ENCODE measurements at regions not wholly inside any gene's neighbourhood (a gene's known extent, or its start where the extent isn't known, plus 50 kb on each side); places are given as distances from the start of the nearest gene placed in this dataset.

- Mint-ChIP-seq H3K36me3 (ENCODE audit: insufficient read depth) (no peaks in the 10 kb centered on the region), H3K4me3 (no peak overlapping the region), H3K27ac (no peak overlapping the region), H3K4me1 (ENCODE audit: low read depth in 2 of 2) (no peaks in the 10 kb centered on the region), H3K27me3 (peaks cover 0 to 2% of the 10 kb centered on the region in 2 donors), H3K9me3 (no peaks in the 10 kb centered on the region)
- DNase-seq = no peak
- no peak for ATAC-seq (replicated peaks)
Measured at GRCh38 chr5:122697191-122697590, 77.7 kb upstream of the SNX2 start.

DNA sequence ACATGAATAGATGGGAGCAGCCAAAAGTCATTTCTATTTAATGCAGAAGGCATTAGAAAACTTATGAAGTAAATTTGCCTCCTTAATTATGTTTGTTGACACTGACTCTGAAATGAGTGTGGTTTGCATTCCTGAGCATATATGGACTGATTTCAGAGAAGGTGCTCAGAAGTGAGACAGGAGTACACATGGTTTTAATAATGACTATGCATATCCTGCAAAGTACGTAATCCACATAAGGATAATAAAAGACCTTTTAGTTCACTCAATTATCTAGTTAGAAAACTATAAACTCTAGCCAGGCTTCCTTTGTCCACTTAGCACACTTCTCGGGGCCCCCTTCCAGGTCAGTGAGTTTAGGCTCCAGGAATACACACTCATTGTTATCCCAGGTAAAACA, 75.7 kb upstream of the SNX2 start:
- no peak for DNase-seq
- Mint-ChIP-seq H3K4me1 (ENCODE audit: low read depth in 2 of 2) (no peaks in the 10 kb centered on the region), H3K27me3 (peaks cover 0 to 10% of the 10 kb centered on the region in 2 donors), H3K36me3 (ENCODE audit: insufficient read depth) (no peaks in the 10 kb centered on the region), H3K27ac (no peak overlapping the region), H3K9me3 (no peaks in the 10 kb centered on the region), H3K4me3 (no peak overlapping the region)
- ATAC-seq (replicated peaks) = no peak

GRCh38 chr5:122701640-122702523, 73.0 kb upstream of the SNX2 start:
- no peaks in the 10 kb centered on the region for H3K9me3 Mint-ChIP-seq
- DNase-seq = no peak
- ATAC-seq (replicated peaks) = peak; percentile 63
- no peak overlapping the region for H3K27ac Mint-ChIP-seq
- peaks cover 0 to 10% of the 10 kb centered on the region in 2 donors for H3K27me3 Mint-ChIP-seq
- no peak overlapping the region for H3K4me3 Mint-ChIP-seq
- no peaks in the 10 kb centered on the region for H3K4me1 Mint-ChIP-seq (ENCODE audit: low read depth in 2 of 2)
- H3K36me3 Mint-ChIP-seq (ENCODE audit: insufficient read depth) = no peaks in the 10 kb centered on the region

DNA sequence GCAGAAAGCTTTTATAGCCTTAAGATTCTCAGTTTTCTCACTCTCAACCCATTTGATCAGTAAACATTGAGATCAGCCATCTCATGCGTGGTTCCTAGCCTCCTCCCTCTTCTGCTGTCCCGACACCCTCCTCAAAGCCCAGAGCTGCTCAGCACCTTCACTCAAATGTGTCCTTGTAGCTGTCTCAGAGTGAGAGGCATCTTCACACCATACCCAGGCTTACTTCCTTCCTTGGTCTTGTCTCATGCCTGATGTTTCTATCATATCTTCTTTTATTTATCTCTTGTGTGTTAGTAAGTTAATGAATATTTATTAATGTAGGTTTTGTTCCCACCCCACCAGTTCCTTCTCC, 72.4 kb upstream of the SNX2 start:
- peaks cover 0 to 10% of the 10 kb centered on the region in 2 donors for H3K27me3 Mint-ChIP-seq
- H3K4me3 Mint-ChIP-seq = no peak overlapping the region
- H3K4me1 Mint-ChIP-seq (ENCODE audit: low read depth in 2 of 2) = no peaks in the 10 kb centered on the region
- H3K9me3 Mint-ChIP-seq = no peaks in the 10 kb centered on the region
- H3K27ac Mint-ChIP-seq = no peak overlapping the region
- ATAC-seq (replicated peaks) (peak; percentile 39), DNase-seq (no peak)
- H3K36me3 Mint-ChIP-seq (ENCODE audit: insufficient read depth) = no peaks in the 10 kb centered on the region

DNA sequence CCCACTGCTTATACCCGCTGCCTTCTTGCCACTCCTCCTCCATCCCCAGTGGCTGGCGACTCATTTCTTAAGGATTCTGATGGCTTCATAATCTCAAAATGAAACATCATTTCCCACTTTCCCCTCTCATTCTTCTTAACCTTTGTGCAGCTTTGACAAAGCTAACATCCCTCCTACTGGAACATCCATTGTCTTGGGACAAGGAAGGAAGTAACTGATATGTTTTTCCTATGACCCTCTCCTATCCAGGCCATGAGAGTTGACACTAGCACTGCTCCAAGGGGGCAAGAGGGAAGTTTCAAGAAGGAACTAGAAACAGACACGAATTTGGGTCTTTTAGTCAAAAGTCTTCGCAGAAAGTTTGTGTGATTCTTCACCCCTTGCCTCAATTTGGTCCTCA, 71.7 kb upstream of the SNX2 start:
- H3K9me3 Mint-ChIP-seq = no peaks in the 10 kb centered on the region

DNA sequence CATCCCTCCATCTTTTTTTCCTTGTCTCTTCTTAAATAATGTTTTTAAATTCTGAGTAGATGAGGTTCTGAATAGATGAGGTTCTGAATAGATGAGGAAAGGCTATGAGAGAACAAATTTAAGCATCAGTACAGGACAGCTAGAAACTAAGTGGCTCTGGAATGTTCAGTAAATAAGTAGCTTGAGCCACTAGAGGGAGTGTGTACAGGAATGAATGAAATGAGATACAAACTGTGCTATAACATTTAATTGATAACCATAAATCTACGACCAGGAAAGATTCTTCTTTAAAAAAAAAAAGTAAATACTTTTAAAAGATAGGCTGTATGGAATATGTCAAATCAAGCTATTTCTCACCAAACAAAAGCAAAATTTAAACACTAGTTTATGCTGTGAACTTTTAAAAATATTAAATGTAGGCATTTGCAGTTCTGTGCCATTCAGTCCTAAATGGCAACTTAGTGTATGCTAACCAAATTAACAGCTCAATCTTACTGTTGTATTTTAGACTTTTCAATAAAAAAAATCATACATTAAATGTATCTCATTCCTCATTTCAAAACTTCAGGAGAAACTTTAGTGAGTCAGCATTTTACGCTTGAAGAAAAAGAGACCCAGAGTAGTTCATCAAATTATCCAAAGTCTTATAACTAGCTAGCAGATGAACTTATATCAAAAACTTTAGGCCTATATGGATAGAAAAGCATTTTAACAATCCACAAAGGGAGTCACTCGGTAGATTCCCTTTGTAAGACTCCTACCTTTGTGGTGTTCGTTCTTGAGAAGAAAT, 70.4 kb upstream of the SNX2 start:
- no peak overlapping the region for H3K4me3 Mint-ChIP-seq
- no peaks in the 10 kb centered on the region for H3K36me3 Mint-ChIP-seq (ENCODE audit: insufficient read depth)
- H3K9me3 Mint-ChIP-seq = no peaks in the 10 kb centered on the region
- H3K27me3 Mint-ChIP-seq = peaks cover 0 to 10% of the 10 kb centered on the region in 2 donors
- no peak overlapping the region for H3K27ac Mint-ChIP-seq
- no peaks in the 10 kb centered on the region for H3K4me1 Mint-ChIP-seq (ENCODE audit: low read depth in 2 of 2)
- no peak for DNase-seq
- ATAC-seq (replicated peaks) = no peak

More for the DNA sequence above, 71.7 kb upstream of the SNX2 start:
- Mint-ChIP-seq H3K4me1 (ENCODE audit: low read depth in 2 of 2) (no peaks in the 10 kb centered on the region), H3K4me3 (no peak overlapping the region), H3K27ac (no peak overlapping the region), H3K36me3 (ENCODE audit: insufficient read depth) (no peaks in the 10 kb centered on the region), H3K27me3 (peaks cover 0 to 10% of the 10 kb centered on the region in 2 donors)
- no peak for ATAC-seq (replicated peaks)
- no peak for DNase-seq

DNA sequence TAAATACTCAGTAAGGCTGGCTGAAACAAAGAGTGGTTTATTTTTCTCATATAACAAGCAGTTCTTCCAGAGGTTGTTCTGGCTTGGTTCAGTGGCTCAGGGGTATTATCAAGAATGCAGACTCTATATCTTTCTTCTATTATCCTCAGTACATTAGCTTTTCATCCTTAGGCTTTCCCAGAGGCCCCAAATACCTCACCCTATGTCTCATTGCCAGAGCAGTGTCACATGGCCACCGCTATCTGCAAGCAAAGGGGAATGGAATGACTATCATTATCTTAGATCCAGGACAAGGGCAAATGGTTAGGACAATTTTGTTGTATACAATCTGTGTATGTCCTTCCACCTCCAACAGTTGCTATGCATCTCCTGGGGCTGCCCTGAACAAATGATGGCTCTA, 69.0 kb upstream of the SNX2 start:
- no peak overlapping the region for H3K27ac Mint-ChIP-seq
- no peak overlapping the region for H3K4me3 Mint-ChIP-seq
- no peak for DNase-seq
- no peaks in the 10 kb centered on the region for H3K9me3 Mint-ChIP-seq
- ATAC-seq (replicated peaks) = no peak
- no peaks in the 10 kb centered on the region for H3K36me3 Mint-ChIP-seq (ENCODE audit: insufficient read depth)
- peaks cover 0 to 10% of the 10 kb centered on the region in 2 donors for H3K27me3 Mint-ChIP-seq
- no peaks in the 10 kb centered on the region for H3K4me1 Mint-ChIP-seq (ENCODE audit: low read depth in 2 of 2)

- Mint-ChIP-seq H3K9me3 (no peaks in the 10 kb centered on the region), H3K4me1 (ENCODE audit: low read depth in 2 of 2) (no peaks in the 10 kb centered on the region), H3K27ac (no peak overlapping the region), H3K36me3 (ENCODE audit: insufficient read depth) (no peaks in the 10 kb centered on the region), H3K4me3 (no peak overlapping the region), H3K27me3 (peaks cover 0 to 2% of the 10 kb centered on the region in 2 donors)
- ATAC-seq (replicated peaks) (no peak), DNase-seq (no peak)
Measured at GRCh38 chr5:122707796-122708195, 67.1 kb upstream of the SNX2 start.

- Mint-ChIP-seq H3K4me3 (no peak overlapping the region), H3K4me1 (ENCODE audit: low read depth in 2 of 2) (no peaks in the 10 kb centered on the region), H3K9me3 (no peaks in the 10 kb centered on the region), H3K27me3 (peaks cover 0 to 16% of the 10 kb centered on the region in 2 donors), H3K36me3 (ENCODE audit: insufficient read depth) (no peaks in the 10 kb centered on the region), H3K27ac (no peak overlapping the region)
- DNase-seq (no peak), ATAC-seq (replicated peaks) (no peak)
Measured at GRCh38 chr5:122713041-122713440, 61.8 kb upstream of the SNX2 start.

DNA sequence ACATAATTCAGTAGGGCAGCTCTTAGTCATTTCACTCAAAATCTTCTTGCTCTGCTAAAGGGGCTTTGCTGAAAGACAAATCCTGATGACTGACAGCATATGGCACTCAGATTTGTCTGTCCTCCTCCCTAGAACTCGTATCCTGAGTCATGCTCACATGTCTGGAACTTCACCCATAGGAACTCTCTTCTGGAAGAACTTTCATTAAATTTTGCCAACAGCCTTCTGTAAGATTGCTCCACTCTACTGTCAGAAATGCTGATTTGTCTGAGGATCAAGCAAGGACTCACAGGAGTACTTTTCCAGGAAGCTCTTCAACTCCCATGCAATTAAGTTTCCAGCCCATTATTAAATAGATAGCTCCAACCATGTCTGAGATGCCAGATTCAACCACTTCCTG, 59.8 kb upstream of the SNX2 start:
- no peaks in the 10 kb centered on the region for H3K9me3 Mint-ChIP-seq
- ATAC-seq (replicated peaks) = no peak
- no peak overlapping the region for H3K4me3 Mint-ChIP-seq
- no peaks in the 10 kb centered on the region for H3K36me3 Mint-ChIP-seq (ENCODE audit: insufficient read depth)
- no peak for DNase-seq
- H3K4me1 Mint-ChIP-seq (ENCODE audit: low read depth in 2 of 2) = no peaks in the 10 kb centered on the region
- H3K27me3 Mint-ChIP-seq = peaks cover 3 to 24% of the 10 kb centered on the region in 2 donors
- H3K27ac Mint-ChIP-seq = no peak overlapping the region

GRCh38 chr5:122718611-122719010, 56.3 kb upstream of the SNX2 start:
- H3K27ac Mint-ChIP-seq = no peak overlapping the region
- no peak for DNase-seq
- ATAC-seq (replicated peaks) = no peak
- H3K27me3 Mint-ChIP-seq = peaks cover 22 to 48% of the 10 kb centered on the region in 2 donors
- H3K9me3 Mint-ChIP-seq = no peaks in the 10 kb centered on the region
- no peaks in the 10 kb centered on the region for H3K36me3 Mint-ChIP-seq (ENCODE audit: insufficient read depth)
- no peak overlapping the region for H3K4me3 Mint-ChIP-seq
- no peaks in the 10 kb centered on the region for H3K4me1 Mint-ChIP-seq (ENCODE audit: low read depth in 2 of 2)

- DNase-seq (no peak), ATAC-seq (replicated peaks) (no peak)
- Mint-ChIP-seq H3K9me3 (no peaks in the 10 kb centered on the region), H3K27me3 (peaks cover 22 to 45% of the 10 kb centered on the region in 2 donors), H3K4me3 (no peak overlapping the region), H3K27ac (no peak overlapping the region), H3K36me3 (ENCODE audit: insufficient read depth) (no peaks in the 10 kb centered on the region), H3K4me1 (ENCODE audit: low read depth in 2 of 2) (no peaks in the 10 kb centered on the region)
Measured at GRCh38 chr5:122719991-122720746, 54.7 kb upstream of the SNX2 start.

GRCh38 chr5:122721127-122721526, 53.8 kb upstream of the SNX2 start:
- no peak for DNase-seq
- Mint-ChIP-seq H3K36me3 (ENCODE audit: insufficient read depth) (no peaks in the 10 kb centered on the region), H3K4me3 (no peak overlapping the region), H3K27ac (no peak overlapping the region), H3K27me3 (peaks cover 27 to 37% of the 10 kb centered on the region in 2 donors), H3K4me1 (ENCODE audit: low read depth in 2 of 2) (no peaks in the 10 kb centered on the region), H3K9me3 (no peaks in the 10 kb centered on the region)
- ATAC-seq (replicated peaks) = no peak

All from effector memory CD8-positive, alpha-beta T cell (primary cell).